GM12878 (cell line): ENCODE measurements at regions not wholly inside any gene's neighbourhood (a gene's known extent, or its start where the extent isn't known, plus 50 kb on each side); places are given as distances from the start of the nearest gene placed in this dataset.

Experiments used
- ATAC-seq: fragments of 200-7000 bp; cut with Tn5 transposase; 3 replicates; pipeline ENCODE4 v1.9.1; 2020; ENCODE audit warnings: mild to moderate bottlenecking, moderate library complexity
- BruUV-seq: library from RNA; stranded (reverse); fragments of 400-500 nt; replicated peaks from 2 replicates; lab custom pipeline; 2021; lab: Mats Ljungman, UMichigan
- CTCF ChIA-PET: fragments of 300-600 bp; sonication (Branson Sonifier 250); formaldehyde crosslinking; extraction: SDS; loops from one replicate; lab custom pipeline; 2021; ENCODE audit warnings: inconsistent platforms; lab: Yijun Ruan, JAX
- POLR2A ChIA-PET: fragments of 350-600 bp; formaldehyde crosslinking; extraction: SDS; loops from one replicate; lab custom pipeline; 2021; ENCODE audit warnings: inconsistent platforms; lab: Charles Lee
- RAD21 ChIA-PET: fragments of 300-600 bp; sonication (Branson Sonifier 250); formaldehyde crosslinking; loops from one replicate; lab custom pipeline; 2023; ENCODE audit warnings: antibody characterized with exemption; ENCODE audit not compliant: unreplicated experiment; lab: Charles Lee
- SMC1A ChIA-PET: fragments of 300-600 bp; sonication (Branson Sonifier 250); formaldehyde crosslinking; loops from one replicate; lab custom pipeline; 2023; ENCODE audit not compliant: unreplicated experiment, uncharacterized antibody; lab: Charles Lee
- DNase-seq: peaks from one replicate; pipeline ENCODE4 v3.0.0-alpha.2; 2011; ENCODE audit warnings: low read depth, low spot score
- FAIRE-seq: peaks from 3 replicates; lab custom pipeline; 2011; peaks lifted over from hg19 to GRCh38; lab: Jason Lieb, UNC
- H2AFZ ChIP-seq: 2 replicates; pipeline ENCODE4 v1.6.0; 2011; ENCODE audit warnings: low read depth, low read length, control low read depth; ENCODE audit not compliant: control insufficient read depth
- H3K27ac ChIP-seq: 2 replicates; pipeline ENCODE4 v1.5.1; 2011; ENCODE audit warnings: control low read depth; ENCODE audit not compliant: control insufficient read depth, insufficient read depth
- H3K27me3 ChIP-seq, 2 experiments: replicated peaks in 1 of 2; 2 replicates each; pipeline versions ENCODE4 v1.6.0 to v1.6.1; 2011; ENCODE audit warnings: low read length in 1 of 2; ENCODE audit not compliant: control insufficient read depth in 2 of 2, insufficient read depth in 2 of 2
- H3K36me3 ChIP-seq, 2 experiments: 2 replicates each; pipeline ENCODE4 v1.5.1; 2011; ENCODE audit warnings: low read length in 1 of 2; ENCODE audit not compliant: control insufficient read depth in 2 of 2, insufficient read depth in 2 of 2
- H3K4me1 ChIP-seq: 2 replicates; pipeline ENCODE4 v1.6.1; 2011; ENCODE audit warnings: mild to moderate bottlenecking, low read length, moderate library complexity, mixed read lengths; ENCODE audit not compliant: control insufficient read depth, insufficient read depth
- H3K4me2 ChIP-seq: 2 replicates; pipeline ENCODE4 v1.6.0; 2011; ENCODE audit warnings: control low read depth; ENCODE audit not compliant: control insufficient read depth, insufficient read depth
- H3K4me3 ChIP-seq: fragments of 200-600 bp; sonication (generic); 2 replicates; pipeline ENCODE4 v1.5.1; 2016
- H3K79me2 ChIP-seq: 2 replicates; pipeline ENCODE4 v1.6.0; 2011; ENCODE audit warnings: low read length; ENCODE audit not compliant: control insufficient read depth, insufficient read depth
- H3K9ac ChIP-seq: 2 replicates; pipeline ENCODE4 v1.8.0; 2011; ENCODE audit warnings: low read length, control low read depth, mixed read lengths; ENCODE audit not compliant: control insufficient read depth, insufficient read depth
- H3K9me3 ChIP-seq: replicated peaks from 3 replicates; pipeline ENCODE4 v1.5.1; 2011; ENCODE audit warnings: mild to moderate bottlenecking, low read length; ENCODE audit not compliant: control insufficient read depth, insufficient read depth
- H4K20me1 ChIP-seq: 2 replicates; pipeline ENCODE4 v1.6.0; 2011; ENCODE audit not compliant: control insufficient read depth, insufficient read depth
- FOXK2 ChIP-seq: fragments of 450-650 bp; IDR thresholded peaks from 2 replicates; pipeline ENCODE4 v1.6.1; 2017; ENCODE audit warnings: mild to moderate bottlenecking, moderate library complexity
- MEF2B ChIP-seq: fragments of 450-650 bp; IDR thresholded peaks from 2 replicates; pipeline ENCODE4 v1.6.1; 2018; ENCODE audit warnings: mild to moderate bottlenecking, moderate library complexity; ENCODE audit not compliant: partially characterized antibody, poor library complexity, severe bottlenecking
- NFYA ChIP-seq: IDR thresholded peaks from 2 replicates; pipeline ENCODE4 v1.6.1; 2011; ENCODE audit warnings: low read depth, mild to moderate bottlenecking, low read length, improper control_type of control experiment, borderline replicate concordance
- SMAD1 ChIP-seq: fragments of 450-650 bp; IDR thresholded peaks from 2 replicates; pipeline ENCODE4 v1.6.1; 2018; ENCODE audit warnings: mild to moderate bottlenecking, low read depth; ENCODE audit not compliant: partially characterized antibody
- TAF1 ChIP-seq: IDR thresholded peaks from 2 replicates; pipeline ENCODE4 v1.6.1; 2011; ENCODE audit warnings: mild to moderate bottlenecking, low read depth, low read length, borderline replicate concordance
- ZNF384 ChIP-seq: IDR thresholded peaks from 2 replicates; pipeline ENCODE4 v1.6.1; 2012; ENCODE audit warnings: low read depth, mild to moderate bottlenecking, low read length, improper control_type of control experiment, borderline replicate concordance
- WGBS: methylation state at CpG from one replicate; pipeline ENCODE4 v1.1.6; 2016; ENCODE audit warnings: low lambda C conversion rate; ENCODE audit not compliant: insufficient replicate concordance, insufficient coverage; ENCODE audit errors: missing lambda C conversion rate; 5-methylcytosine and 5-hydroxymethylcytosine counted together
- in situ Hi-C: fragments of 300-500 bp; cut with MboI; formaldehyde crosslinking; loops from 9 replicates; pipeline ENCODE4 v1.14.3; 2018; ENCODE audit warnings: mixed read lengths
- intact Hi-C: fragments of 100-400 bp; cut with micrococcal nuclease; formaldehyde crosslinking; loops from one replicate; pipeline ENCODE4 v1.14.2; 2022; ENCODE audit not compliant: unreplicated experiment
- TF ChIP-seq, protein P1 (sequence below): IDR thresholded peaks from 2 replicates; pipeline ENCODE4 v1.6.1; 2011; ENCODE audit warnings: borderline replicate concordance, low read depth, mild to moderate bottlenecking, moderate library complexity, low read length; ENCODE audit not compliant: insufficient read depth, poor library complexity, severe bottlenecking
- TF ChIP-seq, protein P2 (sequence below): fragments of 450-650 bp; IDR thresholded peaks from 2 replicates; pipeline ENCODE4 v1.6.1; 2017; ENCODE audit warnings: mild to moderate bottlenecking, low read depth, inconsistent platforms; ENCODE audit not compliant: poor library complexity, severe bottlenecking
- TF ChIP-seq, protein P3 (sequence below): IDR thresholded peaks from 2 replicates; pipeline ENCODE4 v1.6.1; 2012; ENCODE audit warnings: improper control_type of control experiment, low read depth, low read length; ENCODE audit not compliant: insufficient replicate concordance
- TF ChIP-seq, protein P4 (sequence below): IDR thresholded peaks from 2 replicates; pipeline ENCODE4 v1.6.1; 2011; ENCODE audit warnings: low read depth, low read length, improper control_type of control experiment, borderline replicate concordance

DNA sequence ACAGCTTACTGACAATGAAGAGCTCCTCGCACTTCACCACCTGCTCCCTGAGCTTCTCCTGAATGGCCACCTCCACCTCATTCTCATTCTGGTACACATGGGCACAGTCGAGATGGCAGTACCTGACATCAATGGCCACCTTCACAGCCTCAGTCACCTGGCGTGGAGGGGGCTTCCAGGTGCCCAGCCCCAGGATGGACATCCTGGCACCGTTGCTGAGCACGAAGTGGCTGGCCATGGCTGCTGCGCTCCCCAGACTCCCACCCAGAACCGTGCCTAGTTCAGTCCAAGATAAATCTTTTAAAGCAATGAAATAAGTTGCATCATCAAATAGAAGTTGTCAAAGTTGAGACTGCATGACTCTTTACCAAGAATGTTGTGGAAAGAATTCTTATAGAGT lies 128.1 kb upstream of the SOX6 start:
- ChIA-PET CTCF (no interaction called here), RAD21 (no interaction called here), SMC1A (no interaction called here), POLR2A (no interaction called here)
- no peaks in the 10 kb centered on the region for H3K4me1 ChIP-seq
- H2AFZ ChIP-seq = no peak overlapping the region
- H3K27me3 ChIP-seq = no peaks in the 10 kb centered on the region
- WGBS = 27% methylated on average over 7 of the region's 7 CpGs
- H3K9me3 ChIP-seq = no peaks in the 10 kb centered on the region
- DNase-seq (no peak), ATAC-seq (no peak), FAIRE-seq (no peak)
- H3K27ac ChIP-seq = no peak overlapping the region
- intact Hi-C loops (no loop called here), in situ Hi-C loops (no loop called here)
- BruUV-seq = no TSS peak
- no peak overlapping the region for H3K9ac ChIP-seq
- H3K4me2 ChIP-seq = no peak overlapping the region
- H3K36me3 ChIP-seq = no peaks in the 10 kb centered on the region
- no peaks in the 10 kb centered on the region for H3K79me2 ChIP-seq
- no peaks in the 10 kb centered on the region for H4K20me1 ChIP-seq
- H3K4me3 ChIP-seq = no peak overlapping the region
- TF ChIP-seq MEF2B (no peak), ZNF384 (no peak), NFYA (no peak), SMAD1 (no peak), FOXK2 (no peak), TAF1 (no peak)
- TF ChIP-seq, protein P1, sequence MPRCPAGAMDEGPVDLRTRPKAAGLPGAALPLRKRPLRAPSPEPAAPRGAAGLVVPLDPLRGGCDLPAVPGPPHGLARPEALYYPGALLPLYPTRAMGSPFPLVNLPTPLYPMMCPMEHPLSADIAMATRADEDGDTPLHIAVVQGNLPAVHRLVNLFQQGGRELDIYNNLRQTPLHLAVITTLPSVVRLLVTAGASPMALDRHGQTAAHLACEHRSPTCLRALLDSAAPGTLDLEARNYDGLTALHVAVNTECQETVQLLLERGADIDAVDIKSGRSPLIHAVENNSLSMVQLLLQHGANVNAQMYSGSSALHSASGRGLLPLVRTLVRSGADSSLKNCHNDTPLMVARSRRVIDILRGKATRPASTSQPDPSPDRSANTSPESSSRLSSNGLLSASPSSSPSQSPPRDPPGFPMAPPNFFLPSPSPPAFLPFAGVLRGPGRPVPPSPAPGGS = no peak
- TF ChIP-seq, protein P2, sequence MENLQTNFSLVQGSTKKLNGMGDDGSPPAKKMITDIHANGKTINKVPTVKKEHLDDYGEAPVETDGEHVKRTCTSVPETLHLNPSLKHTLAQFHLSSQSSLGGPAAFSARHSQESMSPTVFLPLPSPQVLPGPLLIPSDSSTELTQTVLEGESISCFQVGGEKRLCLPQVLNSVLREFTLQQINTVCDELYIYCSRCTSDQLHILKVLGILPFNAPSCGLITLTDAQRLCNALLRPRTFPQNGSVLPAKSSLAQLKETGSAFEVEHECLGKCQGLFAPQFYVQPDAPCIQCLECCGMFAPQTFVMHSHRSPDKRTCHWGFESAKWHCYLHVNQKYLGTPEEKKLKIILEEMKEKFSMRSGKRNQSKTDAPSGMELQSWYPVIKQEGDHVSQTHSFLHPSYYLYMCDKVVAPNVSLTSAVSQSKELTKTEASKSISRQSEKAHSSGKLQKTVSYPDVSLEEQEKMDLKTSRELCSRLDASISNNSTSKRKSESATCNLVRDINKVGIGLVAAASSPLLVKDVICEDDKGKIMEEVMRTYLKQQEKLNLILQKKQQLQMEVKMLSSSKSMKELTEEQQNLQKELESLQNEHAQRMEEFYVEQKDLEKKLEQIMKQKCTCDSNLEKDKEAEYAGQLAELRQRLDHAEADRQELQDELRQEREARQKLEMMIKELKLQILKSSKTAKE = no peak
- TF ChIP-seq, protein P3, sequence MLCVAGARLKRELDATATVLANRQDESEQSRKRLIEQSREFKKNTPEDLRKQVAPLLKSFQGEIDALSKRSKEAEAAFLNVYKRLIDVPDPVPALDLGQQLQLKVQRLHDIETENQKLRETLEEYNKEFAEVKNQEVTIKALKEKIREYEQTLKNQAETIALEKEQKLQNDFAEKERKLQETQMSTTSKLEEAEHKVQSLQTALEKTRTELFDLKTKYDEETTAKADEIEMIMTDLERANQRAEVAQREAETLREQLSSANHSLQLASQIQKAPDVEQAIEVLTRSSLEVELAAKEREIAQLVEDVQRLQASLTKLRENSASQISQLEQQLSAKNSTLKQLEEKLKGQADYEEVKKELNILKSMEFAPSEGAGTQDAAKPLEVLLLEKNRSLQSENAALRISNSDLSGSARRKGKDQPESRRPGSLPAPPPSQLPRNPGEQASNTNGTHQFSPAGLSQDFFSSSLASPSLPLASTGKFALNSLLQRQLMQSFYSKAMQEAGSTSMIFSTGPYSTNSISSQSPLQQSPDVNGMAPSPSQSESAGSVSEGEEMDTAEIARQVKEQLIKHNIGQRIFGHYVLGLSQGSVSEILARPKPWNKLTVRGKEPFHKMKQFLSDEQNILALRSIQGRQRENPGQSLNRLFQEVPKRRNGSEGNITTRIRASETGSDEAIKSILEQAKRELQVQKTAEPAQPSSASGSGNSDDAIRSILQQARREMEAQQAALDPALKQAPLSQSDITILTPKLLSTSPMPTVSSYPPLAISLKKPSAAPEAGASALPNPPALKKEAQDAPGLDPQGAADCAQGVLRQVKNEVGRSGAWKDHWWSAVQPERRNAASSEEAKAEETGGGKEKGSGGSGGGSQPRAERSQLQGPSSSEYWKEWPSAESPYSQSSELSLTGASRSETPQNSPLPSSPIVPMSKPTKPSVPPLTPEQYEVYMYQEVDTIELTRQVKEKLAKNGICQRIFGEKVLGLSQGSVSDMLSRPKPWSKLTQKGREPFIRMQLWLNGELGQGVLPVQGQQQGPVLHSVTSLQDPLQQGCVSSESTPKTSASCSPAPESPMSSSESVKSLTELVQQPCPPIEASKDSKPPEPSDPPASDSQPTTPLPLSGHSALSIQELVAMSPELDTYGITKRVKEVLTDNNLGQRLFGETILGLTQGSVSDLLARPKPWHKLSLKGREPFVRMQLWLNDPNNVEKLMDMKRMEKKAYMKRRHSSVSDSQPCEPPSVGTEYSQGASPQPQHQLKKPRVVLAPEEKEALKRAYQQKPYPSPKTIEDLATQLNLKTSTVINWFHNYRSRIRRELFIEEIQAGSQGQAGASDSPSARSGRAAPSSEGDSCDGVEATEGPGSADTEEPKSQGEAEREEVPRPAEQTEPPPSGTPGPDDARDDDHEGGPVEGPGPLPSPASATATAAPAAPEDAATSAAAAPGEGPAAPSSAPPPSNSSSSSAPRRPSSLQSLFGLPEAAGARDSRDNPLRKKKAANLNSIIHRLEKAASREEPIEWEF = no peak
- TF ChIP-seq, protein P4, sequence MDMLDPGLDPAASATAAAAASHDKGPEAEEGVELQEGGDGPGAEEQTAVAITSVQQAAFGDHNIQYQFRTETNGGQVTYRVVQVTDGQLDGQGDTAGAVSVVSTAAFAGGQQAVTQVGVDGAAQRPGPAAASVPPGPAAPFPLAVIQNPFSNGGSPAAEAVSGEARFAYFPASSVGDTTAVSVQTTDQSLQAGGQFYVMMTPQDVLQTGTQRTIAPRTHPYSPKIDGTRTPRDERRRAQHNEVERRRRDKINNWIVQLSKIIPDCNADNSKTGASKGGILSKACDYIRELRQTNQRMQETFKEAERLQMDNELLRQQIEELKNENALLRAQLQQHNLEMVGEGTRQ = no peak
